Lower leg skin (tissue), 3 donors: ENCODE measurements at regions not wholly inside any gene's neighbourhood (a gene's known extent, or its start where the extent isn't known, plus 50 kb on each side); places are given as distances from the start of the nearest gene placed in this dataset.

Source experiments
- CTCF ChIP-seq, 3 donors: fragments of 450-650 bp; IDR thresholded peaks; one replicate each; pipeline ENCODE4 v1.5.1; 2016; ENCODE audit warnings: antibody characterized with exemption in 3 of 3, mild to moderate bottlenecking in 3 of 3, moderate library complexity in 2 of 3
- POLR2A ChIP-seq, 2 donors: fragments of 450-650 bp; IDR thresholded peaks; one replicate each; pipeline ENCODE4 v1.6.1; 2016 to 2017; ENCODE audit warnings: antibody characterized with exemption in 2 of 2, mild to moderate bottlenecking in 1 of 2, moderate library complexity in 1 of 2

- TF ChIP-seq POLR2A (IDR thresholded peaks at IDR 0.05): no peak
- no peak for TF ChIP-seq CTCF (IDR thresholded peaks at IDR 0.05)
These were observed 604.3 kb downstream of the IPMK start for GRCh38 chr10:57663401-57663800.
